Prostate gland (tissue), 2 donors: ENCODE measurements at regions not wholly inside any gene's neighbourhood (a gene's known extent, or its start where the extent isn't known, plus 50 kb on each side); places are given as distances from the start of the nearest gene placed in this dataset.

Experiments used
- DNase-seq: peaks from one replicate; pipeline ENCODE4 v3.0.0-alpha.2; 2019; ENCODE audit warnings: low spot score
- H3K27ac ChIP-seq, 2 donors: fragments of 200-600 bp; sonication (generic); 2 replicates each; pipeline ENCODE4 v1.5.1; 2017 to 2019
- H3K27me3 ChIP-seq: fragments of 200-600 bp; sonication (generic); replicated peaks from 2 replicates; pipeline ENCODE4 v1.5.1; 2019; ENCODE audit not compliant: insufficient read depth
- H3K36me3 ChIP-seq, 2 donors: fragments of 200-600 bp; sonication (generic); 1 replicate in 1 of 2; 2 replicates in 1 of 2; pipeline versions ENCODE4 v1.5.1 to v1.8.1; 2017 to 2019
- H3K4me1 ChIP-seq: fragments of 200-600 bp; sonication (generic); replicated peaks from 2 replicates; pipeline ENCODE4 v1.5.1; 2019
- H3K4me3 ChIP-seq, 2 donors: fragments of 200-600 bp; sonication (generic); 2 replicates each; pipeline ENCODE4 v1.5.1; 2017 to 2019
- H3K9me3 ChIP-seq: fragments of 200-600 bp; sonication (generic); 2 replicates; pipeline ENCODE4 v1.5.1; 2017
- POLR2A ChIP-seq: fragments of 450-650 bp; IDR thresholded peaks from one replicate; pipeline ENCODE4 v1.6.1; 2016; ENCODE audit warnings: antibody characterized with exemption, mild to moderate bottlenecking
- POLR2AphosphoS5 ChIP-seq: sonication (generic); formaldehyde crosslinking; IDR thresholded peaks from one replicate; pipeline ENCODE4 v1.6.1; 2017; ENCODE audit warnings: antibody characterized with exemption
- WGBS: methylation state at CpG from one replicate; pipeline ENCODE4 v1.1.5; 2018; 5-methylcytosine and 5-hydroxymethylcytosine counted together
- intact Hi-C: fragments of 100-400 bp; cut with DNase I; formaldehyde crosslinking; loops from one replicate; pipeline ENCODE4 v1.14.2; 2022
- TF ChIP-seq, protein P1 (sequence below), 4 experiments: fragments of 200-600 bp in 2 of 4; fragments of 450-650 bp in 2 of 4; sonication (generic) in 2 of 4; IDR thresholded peaks; 1 replicate in 3 of 4; 2 replicates in 1 of 4; pipeline ENCODE4 v1.5.1; 2016 to 2019; ENCODE audit warnings: antibody characterized with exemption in 4 of 4, mild to moderate bottlenecking in 2 of 4, moderate library complexity in 2 of 4

DNA sequence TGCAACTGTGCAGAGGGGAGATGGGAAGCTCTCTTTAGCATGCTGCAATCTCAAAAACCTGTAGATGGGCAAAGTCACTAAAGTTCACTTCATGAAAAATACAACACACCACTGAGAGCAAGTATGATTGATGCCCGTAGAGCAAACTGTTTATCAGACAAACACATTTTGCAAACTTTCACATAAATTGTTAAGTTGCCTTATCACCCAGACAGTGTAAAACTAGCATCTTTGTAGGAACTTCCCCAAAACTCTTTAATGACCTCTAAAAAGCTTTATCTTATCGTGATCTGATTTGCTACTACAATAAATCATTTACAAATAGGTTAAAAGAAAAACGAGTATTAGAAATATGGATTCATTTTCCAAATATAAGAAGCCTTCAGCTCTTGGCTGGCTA is 391.0 kb downstream of the LMO4 start:
- TF ChIP-seq, protein P1, sequence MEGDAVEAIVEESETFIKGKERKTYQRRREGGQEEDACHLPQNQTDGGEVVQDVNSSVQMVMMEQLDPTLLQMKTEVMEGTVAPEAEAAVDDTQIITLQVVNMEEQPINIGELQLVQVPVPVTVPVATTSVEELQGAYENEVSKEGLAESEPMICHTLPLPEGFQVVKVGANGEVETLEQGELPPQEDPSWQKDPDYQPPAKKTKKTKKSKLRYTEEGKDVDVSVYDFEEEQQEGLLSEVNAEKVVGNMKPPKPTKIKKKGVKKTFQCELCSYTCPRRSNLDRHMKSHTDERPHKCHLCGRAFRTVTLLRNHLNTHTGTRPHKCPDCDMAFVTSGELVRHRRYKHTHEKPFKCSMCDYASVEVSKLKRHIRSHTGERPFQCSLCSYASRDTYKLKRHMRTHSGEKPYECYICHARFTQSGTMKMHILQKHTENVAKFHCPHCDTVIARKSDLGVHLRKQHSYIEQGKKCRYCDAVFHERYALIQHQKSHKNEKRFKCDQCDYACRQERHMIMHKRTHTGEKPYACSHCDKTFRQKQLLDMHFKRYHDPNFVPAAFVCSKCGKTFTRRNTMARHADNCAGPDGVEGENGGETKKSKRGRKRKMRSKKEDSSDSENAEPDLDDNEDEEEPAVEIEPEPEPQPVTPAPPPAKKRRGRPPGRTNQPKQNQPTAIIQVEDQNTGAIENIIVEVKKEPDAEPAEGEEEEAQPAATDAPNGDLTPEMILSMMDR (IDR thresholded peaks at IDR 0.05), result no peak
- TF ChIP-seq POLR2A (no peak), POLR2AphosphoS5 (no peak)
- H3K27ac ChIP-seq, result no peak overlapping the region
- no peaks in the 10 kb centered on the region for H3K27me3 ChIP-seq
- H3K4me3 ChIP-seq, result no peak overlapping the region
- H3K36me3 ChIP-seq, result no peaks in the 10 kb centered on the region
- H3K9me3 ChIP-seq, result no peaks in the 10 kb centered on the region
- DNase-seq, result no peak
- intact Hi-C loops, result no loop called here
- no peaks in the 10 kb centered on the region for H3K4me1 ChIP-seq
- WGBS, result 41% methylated on average over 3 of the region's 3 CpGs

DNA sequence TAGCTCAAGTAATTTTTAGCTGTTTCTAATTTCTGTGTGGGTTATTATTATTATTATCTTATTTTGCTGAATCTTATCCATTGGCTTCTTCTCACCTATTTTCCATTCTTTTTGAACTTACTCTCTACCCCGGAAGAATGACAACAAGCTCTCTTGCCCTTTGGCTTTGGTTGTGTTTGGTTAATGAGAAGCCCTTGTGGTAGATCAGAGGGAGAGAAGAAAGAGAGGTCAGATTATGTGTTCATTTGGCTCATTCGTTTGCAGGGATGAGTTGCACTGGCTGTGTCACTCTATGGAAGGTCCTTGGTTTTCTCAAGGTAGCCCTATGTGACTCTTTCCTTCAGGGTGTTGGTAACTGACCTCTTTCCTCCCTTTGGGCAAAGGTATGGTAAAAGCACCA is 391.9 kb downstream of the LMO4 start:
- WGBS, result 68% methylated on average over 2 of the region's 2 CpGs
- TF ChIP-seq POLR2AphosphoS5, result no peak
- TF ChIP-seq, protein P1 (IDR thresholded peaks at IDR 0.05), result no peak
- no peak for TF ChIP-seq POLR2A

DNA sequence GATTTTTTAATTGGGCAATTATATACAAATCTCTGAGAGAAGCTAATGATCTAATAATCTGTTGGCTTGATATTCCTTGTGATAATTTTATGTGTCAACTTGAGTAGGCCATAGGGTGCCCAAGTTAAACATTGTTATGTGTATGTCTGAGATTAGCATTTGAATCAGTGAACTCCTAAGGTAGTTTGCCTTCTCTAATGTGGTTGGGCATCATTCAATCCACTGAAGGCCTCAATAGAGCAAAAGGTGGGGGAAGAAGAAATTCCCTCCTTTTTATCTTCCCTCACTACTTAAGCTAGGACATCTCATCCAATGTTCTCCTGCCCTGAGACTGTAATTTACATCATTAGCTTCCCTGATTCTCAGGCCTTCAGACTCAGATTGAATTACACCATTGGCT is 394.5 kb downstream of the LMO4 start:
- Histone ChIP-seq H3K36me3 (no peaks in the 10 kb centered on the region), H3K4me3 (no peak overlapping the region), H3K27ac (no peak overlapping the region), H3K4me1 (no peaks in the 10 kb centered on the region), H3K9me3 (no peaks in the 10 kb centered on the region), H3K27me3 (no peaks in the 10 kb centered on the region)
- TF ChIP-seq, protein P1 (IDR thresholded peaks at IDR 0.05), result no peak
- TF ChIP-seq POLR2A, result no peak
- TF ChIP-seq POLR2AphosphoS5, result no peak
- no peak for DNase-seq
- intact Hi-C loops, result no loop called here

More for the DNA sequence above, 391.9 kb downstream of the LMO4 start:
- no peaks in the 10 kb centered on the region for H3K27me3 ChIP-seq
- intact Hi-C loops, result no loop called here
- H3K4me1 ChIP-seq, result no peaks in the 10 kb centered on the region
- no peaks in the 10 kb centered on the region for H3K36me3 ChIP-seq
- no peak overlapping the region for H3K27ac ChIP-seq
- H3K4me3 ChIP-seq, result no peak overlapping the region
- DNase-seq, result no peak
- H3K9me3 ChIP-seq, result no peaks in the 10 kb centered on the region

DNA sequence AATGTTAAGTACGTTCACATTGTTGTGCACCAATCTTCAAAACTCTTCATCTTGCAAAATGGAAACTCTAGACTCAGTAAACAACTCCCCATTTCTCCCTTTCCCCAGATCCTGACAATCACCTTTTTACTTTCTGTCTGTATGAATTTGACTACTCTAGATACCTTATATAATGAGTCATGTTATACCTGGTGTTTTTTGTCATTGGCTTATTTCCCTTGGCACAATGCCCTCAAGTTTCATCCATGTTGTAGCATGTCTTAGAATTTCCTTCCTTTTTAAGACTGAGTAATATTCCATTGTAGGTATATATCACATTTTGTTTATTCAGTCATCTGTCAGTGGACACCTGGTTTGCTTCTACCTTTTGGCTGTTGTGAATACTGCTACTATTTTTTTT is 399.5 kb downstream of the LMO4 start:
- 91% methylated on average over 1 of the region's 1 CpG for WGBS
- intact Hi-C loops, result no loop called here
- no peaks in the 10 kb centered on the region for H3K4me1 ChIP-seq
- TF ChIP-seq POLR2AphosphoS5, result no peak
- no peak for TF ChIP-seq POLR2A
- TF ChIP-seq, protein P1 (IDR thresholded peaks at IDR 0.05), result no peak
- no peak overlapping the region for H3K4me3 ChIP-seq
- no peak overlapping the region for H3K27ac ChIP-seq
- no peaks in the 10 kb centered on the region for H3K36me3 ChIP-seq
- DNase-seq, result no peak
- no peaks in the 10 kb centered on the region for H3K9me3 ChIP-seq
- H3K27me3 ChIP-seq, result no peaks in the 10 kb centered on the region

DNA sequence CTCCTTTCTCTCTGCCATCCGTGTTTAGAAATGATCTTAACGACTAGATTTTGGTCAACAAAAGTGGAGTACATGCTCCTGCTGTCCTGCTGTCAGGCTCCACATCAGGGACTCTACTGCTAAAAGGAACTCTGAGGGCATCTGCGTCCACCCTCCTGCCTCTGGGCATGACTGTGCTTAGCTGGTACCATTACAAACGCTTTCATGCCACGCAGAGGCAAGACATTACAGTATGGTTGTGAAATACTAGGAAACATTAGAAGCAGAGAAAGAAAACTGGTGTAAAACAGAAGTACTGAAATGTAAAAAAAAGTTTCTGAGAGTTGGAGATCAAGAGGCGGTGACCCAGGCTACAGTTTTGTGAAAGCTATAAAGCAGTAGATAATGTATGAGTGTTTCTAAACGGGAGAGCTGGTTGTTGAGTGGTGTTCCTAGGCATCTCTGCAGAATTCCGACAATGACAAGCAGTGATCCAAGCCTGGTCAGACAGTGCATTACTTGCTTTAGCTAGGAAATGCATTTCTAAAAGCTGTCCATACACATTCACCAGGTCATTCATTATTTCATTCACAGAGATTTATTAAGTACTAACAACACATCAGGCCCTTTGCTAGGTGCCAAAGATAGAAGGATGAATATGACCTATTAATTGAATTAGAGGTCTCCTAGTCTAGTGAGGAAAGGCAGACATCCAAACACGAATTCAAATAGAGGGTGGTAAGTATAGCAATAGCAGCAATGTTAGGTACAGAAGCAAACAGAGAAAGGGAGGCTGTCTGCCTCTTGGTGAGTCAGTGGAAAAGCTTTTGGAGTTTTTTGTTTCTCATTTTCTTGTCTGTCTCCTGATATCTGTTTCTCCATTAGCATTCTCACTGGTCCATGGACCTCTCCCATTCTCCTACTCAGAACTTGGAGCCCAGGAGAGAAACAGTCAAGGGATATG is 401.9 kb downstream of the LMO4 start:
- no peak for TF ChIP-seq POLR2A
- no peak for TF ChIP-seq POLR2AphosphoS5
- TF ChIP-seq, protein P1 (IDR thresholded peaks at IDR 0.05), result no peak
- no peak overlapping the region for H3K4me3 ChIP-seq
- no peaks in the 10 kb centered on the region for H3K9me3 ChIP-seq
- H3K4me1 ChIP-seq, result no peaks in the 10 kb centered on the region
- 75% methylated on average over 9 of the region's 9 CpGs for WGBS
- H3K27me3 ChIP-seq, result no peaks in the 10 kb centered on the region
- no peak for DNase-seq
- no peak overlapping the region for H3K27ac ChIP-seq
- no peaks in the 10 kb centered on the region for H3K36me3 ChIP-seq
- intact Hi-C loops, result no loop called here
